A549 (cell line): ENCODE measurements at regions not wholly inside any gene's neighbourhood (a gene's known extent, or its start where the extent isn't known, plus 50 kb on each side); places are given as distances from the start of the nearest gene placed in this dataset.

Experiments
- CTCF ChIP-seq: fragments of >200 bp; sonication (Bioruptor Twin); formaldehyde crosslinking; IDR thresholded peaks from 3 replicates; pipeline ENCODE4 v1.5.1; 2016
- MYC ChIP-seq: IDR thresholded peaks from 2 replicates; pipeline ENCODE4 v1.6.1; 2012; ENCODE audit warnings: mild to moderate bottlenecking, inconsistent platforms, low read length, improper control_type of control experiment, borderline replicate concordance

- TF ChIP-seq CTCF (no peak), MYC (no peak)
Observed at GRCh38 chr9:8025551-8025950, 226.0 kb upstream of the DMAC1 start.
